ENCODE measurements at regions not wholly inside any gene's neighbourhood (a gene's known extent, or its start where the extent isn't known, plus 50 kb on each side); places are given as distances from the start of the nearest gene placed in this dataset.

- H3K27ac ChIP-seq = no peak overlapping the region
- DNase-seq (ENCODE audit: low spot score) = no peak
- no peak for ATAC-seq (ENCODE audit: insufficient number of reproducible peaks, low FRiP score, low read depth)
- no peaks in the 10 kb centered on the region for H3K4me1 ChIP-seq (ENCODE audit: control insufficient read depth in 1 of 2, low read depth in 2 of 2)
- no peaks in the 10 kb centered on the region for H3K27me3 ChIP-seq (replicated peaks; ENCODE audit: insufficient read depth)
- no peak overlapping the region for H3K4me3 ChIP-seq
- TF ChIP-seq CTCF (IDR thresholded peaks at IDR 0.05) = no peak
- H3K9me3 ChIP-seq = no peaks in the 10 kb centered on the region
- no peaks in the 10 kb centered on the region for H3K36me3 ChIP-seq
These were observed 131.3 kb upstream of the OGFRL1 start for GRCh38 chr6:71157345-71157744.

- Histone ChIP-seq H3K36me3 (no peaks in the 10 kb centered on the region), H3K27ac (no peak overlapping the region), H3K4me1 (ENCODE audit: control insufficient read depth in 1 of 2, low read depth in 2 of 2) (no peaks in the 10 kb centered on the region), H3K9me3 (no peaks in the 10 kb centered on the region), H3K27me3 (replicated peaks; ENCODE audit: insufficient read depth) (no peaks in the 10 kb centered on the region), H3K4me3 (no peak overlapping the region)
- DNase-seq (ENCODE audit: low spot score) (no peak), ATAC-seq (ENCODE audit: insufficient number of reproducible peaks, low FRiP score, low read depth) (no peak)
- no peak for TF ChIP-seq CTCF (IDR thresholded peaks at IDR 0.05)
These were observed 123.7 kb upstream of the OGFRL1 start for GRCh38 chr6:71164890-71165289.

GRCh38 chr6:71168233-71168765 is 120.3 kb upstream of the OGFRL1 start:
- DNase-seq (ENCODE audit: low spot score) (no peak), ATAC-seq (ENCODE audit: insufficient number of reproducible peaks, low FRiP score, low read depth) (no peak)
- H3K27ac ChIP-seq = no peak overlapping the region
- no peaks in the 10 kb centered on the region for H3K4me1 ChIP-seq (ENCODE audit: control insufficient read depth in 1 of 2, low read depth in 2 of 2)
- no peak for TF ChIP-seq CTCF (IDR thresholded peaks at IDR 0.05)
- H3K9me3 ChIP-seq = no peaks in the 10 kb centered on the region
- no peaks in the 10 kb centered on the region for H3K36me3 ChIP-seq
- H3K4me3 ChIP-seq = no peak overlapping the region
- H3K27me3 ChIP-seq (replicated peaks; ENCODE audit: insufficient read depth) = no peaks in the 10 kb centered on the region

GRCh38 chr6:71171497-71172070 is 117.0 kb upstream of the OGFRL1 start:
- Histone ChIP-seq H3K27ac (no peak overlapping the region), H3K9me3 (no peaks in the 10 kb centered on the region), H3K4me1 (ENCODE audit: control insufficient read depth in 1 of 2, low read depth in 2 of 2) (no peaks in the 10 kb centered on the region), H3K4me3 (no peak overlapping the region), H3K27me3 (replicated peaks; ENCODE audit: insufficient read depth) (no peaks in the 10 kb centered on the region), H3K36me3 (no peaks in the 10 kb centered on the region)
- DNase-seq (ENCODE audit: low spot score) (no peak), ATAC-seq (ENCODE audit: insufficient number of reproducible peaks, low FRiP score, low read depth) (no peak)
- TF ChIP-seq CTCF (IDR thresholded peaks at IDR 0.05) = no peak

- no peak for DNase-seq (ENCODE audit: low spot score)
- ATAC-seq (ENCODE audit: insufficient number of reproducible peaks, low FRiP score, low read depth) = no peak
- Histone ChIP-seq H3K27me3 (replicated peaks; ENCODE audit: insufficient read depth) (no peaks in the 10 kb centered on the region), H3K4me3 (no peak overlapping the region), H3K27ac (no peak overlapping the region), H3K4me1 (ENCODE audit: control insufficient read depth in 1 of 2, low read depth in 2 of 2) (no peaks in the 10 kb centered on the region), H3K9me3 (no peaks in the 10 kb centered on the region), H3K36me3 (no peaks in the 10 kb centered on the region)
- TF ChIP-seq CTCF (IDR thresholded peaks at IDR 0.05) = no peak
These were observed 109.2 kb upstream of the OGFRL1 start for GRCh38 chr6:71179249-71179885.

Data from thoracic aorta (tissue), 2 donors.